SK-N-SH (cell line): ENCODE measurements at regions not wholly inside any gene's neighbourhood (a gene's known extent, or its start where the extent isn't known, plus 50 kb on each side); places are given as distances from the start of the nearest gene placed in this dataset.

Source experiments
- CTCF ChIA-PET: fragments of 300-600, 350-600 bp; formaldehyde crosslinking; extraction: SDS; loops from one replicate; lab custom pipeline; 2021; lab: Yijun Ruan, JAX
- POLR2A ChIA-PET: fragments of 350-600 bp; sonication (Branson Sonifier 250); formaldehyde crosslinking; extraction: SDS; loops from one replicate; lab custom pipeline; 2020; ENCODE audit warnings: antibody characterized with exemption, inconsistent platforms; lab: Yijun Ruan, JAX
- DNase-seq: peaks from one replicate; pipeline ENCODE4 v3.0.0; 2012
- H2AFZ ChIP-seq: fragments of 200-600 bp; sonication (generic); 2 replicates; pipeline ENCODE4 v1.8.1; 2016; ENCODE audit warnings: antibody characterized with exemption, mild to moderate bottlenecking, low read depth
- H3F3A ChIP-seq: fragments of 200-600 bp; sonication (generic); replicated peaks from 2 replicates; pipeline ENCODE3; 2016; ENCODE audit warnings: antibody characterized with exemption, mild to moderate bottlenecking; ENCODE audit not compliant: insufficient read depth
- H3K27ac ChIP-seq, 2 experiments: fragments of 200-500 bp in 1 of 2; fragments of 200-600 bp in 1 of 2; sonication (Bioruptor generic) in 1 of 2; sonication (generic), shearing (Covaris generic) in 1 of 2; 2 replicates each; pipeline versions ENCODE4 v1.5.1 to v1.6.1; 2014 to 2016; ENCODE audit warnings: low read depth in 2 of 2, inconsistent platforms in 1 of 2, low read length in 1 of 2, mild to moderate bottlenecking in 1 of 2, mixed read lengths in 1 of 2
- H3K27me3 ChIP-seq: fragments of 200-600 bp; sonication (generic), shearing (Covaris generic); 2 replicates; pipeline ENCODE4 v1.6.1; 2016; ENCODE audit warnings: mixed run types; ENCODE audit not compliant: insufficient read depth
- H3K36me3 ChIP-seq, 2 experiments: fragments of 200-500 bp in 1 of 2; fragments of 200-600 bp in 1 of 2; sonication (Bioruptor generic) in 1 of 2; sonication (generic) in 1 of 2; replicated peaks in 1 of 2; 2 replicates each; pipeline versions ENCODE3 to v1.5.1; 2014 to 2016; ENCODE audit warnings: low read length in 1 of 2, mild to moderate bottlenecking in 1 of 2; ENCODE audit not compliant: insufficient read depth in 2 of 2, control insufficient read depth in 1 of 2
- H3K4me1 ChIP-seq, 2 experiments: fragments of 200-500 bp in 1 of 2; fragments of 200-600 bp in 1 of 2; sonication (Bioruptor generic) in 1 of 2; sonication (generic), shearing (Covaris generic) in 1 of 2; 2 replicates each; pipeline versions ENCODE4 v1.5.1 to v1.6.1; 2014 to 2016; ENCODE audit warnings: low read depth in 1 of 2, low read length in 1 of 2, mixed run types in 1 of 2; ENCODE audit not compliant: insufficient read depth in 2 of 2, control insufficient read depth in 1 of 2
- H3K4me2 ChIP-seq: fragments of 200-600 bp; sonication (generic), shearing (Covaris generic); 2 replicates; pipeline ENCODE4 v1.6.1; 2017; ENCODE audit warnings: mixed run types
- H3K4me3 ChIP-seq, 2 experiments: fragments of 200-500 bp in 1 of 2; fragments of 200-600 bp in 1 of 2; sonication (Bioruptor generic) in 1 of 2; sonication (generic), shearing (Covaris generic) in 1 of 2; 2 replicates each; pipeline versions ENCODE4 v1.5.1 to v1.8.1; 2014 to 2016; ENCODE audit warnings: low read depth in 2 of 2, inconsistent platforms in 1 of 2, low read length in 1 of 2, mild to moderate bottlenecking in 1 of 2, mixed read lengths in 1 of 2, moderate library complexity in 1 of 2
- H3K79me2 ChIP-seq: fragments of 200-600 bp; sonication (generic); 2 replicates; pipeline ENCODE4 v1.8.1; 2017; ENCODE audit warnings: mild to moderate bottlenecking; ENCODE audit not compliant: insufficient read depth
- H3K9ac ChIP-seq: fragments of 200-600 bp; sonication (generic); 2 replicates; pipeline ENCODE4 v1.6.1; 2017; ENCODE audit warnings: mixed run types
- H3K9me2 ChIP-seq: fragments of 200-600 bp; sonication (generic); 2 replicates; pipeline ENCODE4 v1.6.1; 2017; ENCODE audit warnings: mixed run types
- H3K9me3 ChIP-seq: fragments of 200-600 bp; sonication (generic); 2 replicates; pipeline ENCODE4 v1.6.1; 2017; ENCODE audit warnings: mixed run types, mild to moderate bottlenecking, moderate library complexity
- H4K20me1 ChIP-seq: fragments of 200-600 bp; sonication (generic); 2 replicates; pipeline ENCODE4 v1.6.1; 2017; ENCODE audit warnings: mild to moderate bottlenecking, mixed run types; ENCODE audit not compliant: insufficient read depth
- ELF1 ChIP-seq: IDR thresholded peaks from 2 replicates; pipeline ENCODE4 v1.4.0; 2012
- EP300 ChIP-seq, 2 experiments: IDR thresholded peaks; 2 replicates each; pipeline versions ENCODE4 v1.4.0 to v1.6.1; 2012; ENCODE audit warnings: borderline replicate concordance in 1 of 2, low read depth in 1 of 2, low read length in 1 of 2
- EZH2phosphoT487 ChIP-seq: fragments of 200-600 bp; sonication (generic); IDR thresholded peaks from 2 replicates; pipeline ENCODE4 v1.6.1; 2017; ENCODE audit warnings: low read depth, mixed run types, mild to moderate bottlenecking, antibody characterized with exemption, moderate library complexity, borderline replicate concordance
- MAX ChIP-seq: IDR thresholded peaks from 2 replicates; pipeline ENCODE4 v1.4.0; 2012; ENCODE audit warnings: low read depth
- NFIC ChIP-seq: IDR thresholded peaks from 2 replicates; pipeline ENCODE4 v1.4.0; 2012; ENCODE audit warnings: borderline replicate concordance
- RAD21 ChIP-seq: IDR thresholded peaks from 2 replicates; pipeline ENCODE4 v1.6.1; 2012; ENCODE audit warnings: mild to moderate bottlenecking, low read length
- REST ChIP-seq: IDR thresholded peaks from 2 replicates; pipeline ENCODE4 v1.6.1; 2012; ENCODE audit warnings: mild to moderate bottlenecking, low read depth, low read length, moderate library complexity
- SMC3 ChIP-seq: IDR thresholded peaks from 2 replicates; pipeline ENCODE4 v1.6.1; 2012; ENCODE audit warnings: low read depth, low read length, improper control_type of control experiment
- TAF1 ChIP-seq: IDR thresholded peaks from 2 replicates; pipeline ENCODE4 v1.6.1; 2012; ENCODE audit warnings: low read depth, mild to moderate bottlenecking, low read length, moderate library complexity, borderline replicate concordance
- TCF12 ChIP-seq: IDR thresholded peaks from 2 replicates; pipeline ENCODE4 v1.4.0; 2012
- USF2 ChIP-seq: fragments of 150-350 bp; IDR thresholded peaks from 2 replicates; pipeline ENCODE4 v1.6.1; 2017; ENCODE audit warnings: antibody characterized with exemption, low read length, low read depth, borderline replicate concordance
- WGBS: methylation state at CpG from one replicate; pipeline ENCODE4 v1.1.6; 2017; ENCODE audit warnings: low lambda C conversion rate; 5-methylcytosine and 5-hydroxymethylcytosine counted together

GRCh38 chr10:47156873-47157272 is 143.1 kb upstream of the GDF10 start:
- TF ChIP-seq RAD21 (no peak), NFIC (no peak), TCF12 (no peak), EP300 (IDR thresholded peaks at IDR 0.05; ENCODE audit: borderline replicate concordance in 1 of 2, low read depth in 1 of 2, low read length in 1 of 2) (no peak), USF2 (no peak), TAF1 (no peak), MAX (no peak), EZH2phosphoT487 (no peak), ELF1 (no peak), REST (no peak), SMC3 (no peak)
- H3K79me2 ChIP-seq = no peaks in the 10 kb centered on the region
- no peak overlapping the region for H3K27ac ChIP-seq
- POLR2A ChIA-PET = no interaction called here
- WGBS = 19% methylated on average over 4 of the region's 4 CpGs
- H3K36me3 ChIP-seq = no peaks in the 10 kb centered on the region
- no peak overlapping the region for H3K9ac ChIP-seq
- H3K9me2 ChIP-seq = no peaks in the 10 kb centered on the region
- peaks cover 0 to 22% of the 10 kb centered on the region in 2 experiments; a peak in 1 of 4 replicates for H3K4me1 ChIP-seq
- no peaks in the 10 kb centered on the region for H4K20me1 ChIP-seq
- H3K4me3 ChIP-seq = no peak overlapping the region; a peak in 1 of 4 replicates
- no peak for DNase-seq
- no peaks in the 10 kb centered on the region for H3K9me3 ChIP-seq
- H3K27me3 ChIP-seq = no peaks in the 10 kb centered on the region
- CTCF ChIA-PET = interaction anchor here (1.2 to 1.5 kb wide), 2 partner anchors 13 to 156 kb away, joined by 3 to 4 read pairs; no protein-coding TSS in a partner anchor
- no peak overlapping the region for H2AFZ ChIP-seq
- no peak overlapping the region for H3K4me2 ChIP-seq
- H3F3A ChIP-seq = no peaks in the 10 kb centered on the region
